HEK293T (cell line): ENCODE measurements at regions not wholly inside any gene's neighbourhood (a gene's known extent, or its start where the extent isn't known, plus 50 kb on each side); places are given as distances from the start of the nearest gene placed in this dataset.

Experiments used
- HDGF ChIP-seq: fragments of 450-650 bp; IDR thresholded peaks from 2 replicates; pipeline ENCODE4 v1.6.1; 2017; ENCODE audit warnings: antibody characterized with exemption, borderline replicate concordance
- NFRKB ChIP-seq: fragments of 450-650 bp; IDR thresholded peaks from 2 replicates; pipeline ENCODE4 v1.6.1; 2016; ENCODE audit warnings: mild to moderate bottlenecking, moderate library complexity
- TARDBP ChIP-seq: fragments of 450-650 bp; IDR thresholded peaks from 2 replicates; pipeline ENCODE4 v1.6.1; 2016

- TF ChIP-seq TARDBP (no peak), NFRKB (no peak), HDGF (no peak)
Measured at GRCh38 chr3:70823622-70824021, 511.2 kb upstream of the MDFIC2 start.
